GM19035 (cell line): ENCODE measurements at regions not wholly inside any gene's neighbourhood (a gene's known extent, or its start where the extent isn't known, plus 50 kb on each side); places are given as distances from the start of the nearest gene placed in this dataset.
"Not testable (repeated sequence)": the region's sequence is repeated elsewhere in the genome, so short reads cannot be mapped to it uniquely, and the experiment has no call there.

ENCODE experiments used
- ATAC-seq: cut with Tn5 transposase; IDR thresholded peaks from one replicate; pipeline ENCODE4 v1.9.1; 2021; ENCODE audit not compliant: unreplicated experiment

DNA sequence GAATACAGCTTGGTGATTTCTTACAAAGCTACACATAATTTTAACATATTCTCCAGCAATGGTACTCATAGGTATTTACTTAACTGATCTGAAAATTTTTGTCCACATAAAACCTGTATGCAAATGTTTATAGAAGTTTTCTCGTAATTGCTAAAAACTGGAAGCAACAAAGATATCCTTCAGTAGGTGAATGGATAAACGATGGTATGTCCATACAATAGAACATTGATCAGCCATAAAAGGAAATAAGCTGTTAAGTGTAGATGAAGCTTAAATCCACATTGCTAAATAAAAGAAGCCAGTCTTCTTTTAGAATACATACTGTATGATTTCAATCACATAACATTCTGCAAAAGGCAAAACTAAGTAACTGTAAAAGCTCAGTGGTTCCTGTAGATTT lies 224.8 kb upstream of the DPYD start:
- no peak for ATAC-seq

DNA sequence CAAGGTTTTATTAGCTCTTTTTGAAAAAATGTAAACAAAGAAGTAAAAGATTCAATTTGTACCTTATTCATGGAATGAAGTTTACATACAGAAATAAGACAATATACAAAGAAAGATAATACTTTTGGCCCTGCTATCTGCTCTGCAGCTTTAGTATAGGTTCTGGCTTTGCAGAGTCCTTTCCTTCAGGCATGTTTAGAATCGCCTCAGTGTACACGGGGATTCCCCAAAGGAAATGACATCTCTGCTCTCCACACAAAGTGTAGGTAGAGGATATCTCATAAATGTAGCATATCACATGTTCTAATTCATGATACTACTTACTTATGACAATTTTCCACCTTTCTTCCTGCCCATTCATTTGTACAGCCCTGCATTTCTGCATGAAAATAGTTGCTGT lies 222.6 kb upstream of the DPYD start:
- ATAC-seq = no peak

DNA sequence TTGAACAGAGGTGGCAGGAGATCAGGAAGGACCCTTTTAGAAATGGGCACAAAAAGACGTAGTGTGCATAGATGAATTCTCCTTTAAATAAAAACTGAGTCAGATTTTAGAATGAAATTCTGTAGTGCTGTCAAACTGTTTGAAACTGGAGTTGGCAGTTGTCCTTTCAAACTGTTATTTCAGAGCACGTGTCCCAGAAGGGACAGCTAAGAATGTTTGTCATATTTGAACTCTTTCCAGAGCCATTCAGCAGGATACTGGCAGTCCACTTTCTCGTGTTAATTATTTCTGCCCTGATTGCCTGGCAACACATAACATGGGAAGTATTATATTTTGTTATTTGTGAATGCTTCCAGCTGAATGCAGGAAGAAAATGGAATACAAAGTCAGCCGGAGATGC lies 212.3 kb upstream of the DPYD start:
- no peak for ATAC-seq

DNA sequence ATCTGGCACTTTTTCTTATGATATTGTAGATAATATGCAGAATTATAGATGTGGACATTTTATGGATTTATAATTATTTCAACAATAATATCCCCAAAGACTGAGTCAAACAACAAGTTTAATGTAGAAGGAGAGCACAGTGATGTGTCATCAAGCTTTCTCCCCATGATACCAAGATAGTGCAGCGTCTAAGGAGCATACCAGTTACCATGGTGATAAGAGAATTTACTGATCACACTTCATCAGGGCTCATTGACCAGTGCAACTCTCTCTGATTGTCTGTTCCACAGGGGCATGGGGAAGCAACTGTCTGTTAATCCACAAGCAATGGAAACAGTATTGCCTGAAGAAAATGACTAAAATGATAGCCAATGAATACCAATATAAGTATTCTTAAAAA lies 209.6 kb upstream of the DPYD start:
- ATAC-seq = no peak

- ATAC-seq = no peak
Measured at GRCh38 chr1:98129491-98129890, 208.7 kb upstream of the DPYD start.

- ATAC-seq = no peak
Measured at GRCh38 chr1:98126740-98127139, 205.9 kb upstream of the DPYD start.

DNA sequence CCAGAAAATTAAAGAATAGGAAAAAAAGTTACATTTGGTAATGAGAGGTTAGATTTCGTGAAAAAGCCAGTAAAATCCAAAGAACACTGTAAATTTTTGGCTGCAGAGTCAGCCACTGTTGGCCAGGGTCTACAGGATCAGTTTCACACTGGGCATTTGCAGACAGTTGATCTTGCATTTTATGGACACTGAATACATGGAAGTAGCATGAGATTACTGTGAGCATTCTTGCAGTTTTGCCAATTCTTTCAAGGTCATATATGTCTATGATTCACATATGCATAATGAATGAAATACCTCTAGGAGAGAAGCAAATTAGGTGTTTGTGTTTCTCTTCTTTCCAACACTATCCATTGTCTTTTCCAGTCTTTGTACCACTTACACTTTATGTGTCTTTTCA lies 200.8 kb upstream of the DPYD start:
- ATAC-seq = no peak

- no peak for ATAC-seq
Measured at GRCh38 chr1:98119796-98120195, 199.0 kb upstream of the DPYD start.

DNA sequence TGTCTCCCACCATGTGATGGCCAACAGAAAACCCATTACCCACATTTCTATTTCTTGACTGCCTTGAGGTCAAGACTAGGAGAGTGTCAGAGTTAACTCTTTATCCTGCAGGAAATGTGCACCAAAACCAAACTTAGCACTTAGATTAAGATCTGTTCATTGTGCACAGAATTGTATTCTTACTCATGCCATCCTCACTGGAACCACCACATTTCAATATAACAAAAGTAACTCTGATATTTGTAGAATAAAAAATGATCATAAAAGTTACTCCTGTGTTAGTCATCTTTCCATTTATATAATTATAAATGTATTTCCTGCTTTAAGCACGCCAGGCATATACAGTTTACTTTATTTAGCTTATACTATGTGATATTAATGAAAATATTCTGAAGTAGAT lies 193.0 kb upstream of the DPYD start:
- no peak for ATAC-seq

DNA sequence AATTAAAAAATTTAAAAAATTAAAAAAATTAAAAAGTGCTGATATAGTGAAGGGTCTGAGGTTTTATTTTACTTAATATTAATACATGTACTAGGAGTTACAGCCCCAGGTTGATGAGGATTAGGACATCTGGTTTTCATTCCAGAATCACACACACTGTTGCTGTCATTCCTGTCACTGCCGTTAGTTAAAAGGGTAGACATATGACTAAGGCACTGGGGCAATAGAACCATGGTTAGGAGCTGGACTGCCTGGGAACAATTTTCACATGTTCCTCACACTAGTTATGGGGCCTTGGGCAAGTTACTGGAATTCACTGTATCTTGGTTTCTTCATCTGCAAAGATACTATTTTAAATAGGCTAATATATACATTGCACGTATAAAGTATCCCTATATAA lies 191.8 kb upstream of the DPYD start:
- no peak for ATAC-seq

GRCh38 chr1:98110674-98111073 lies 189.8 kb upstream of the DPYD start:
- ATAC-seq = no peak

- ATAC-seq = not testable (repeated sequence)
Measured at GRCh38 chr1:98108378-98108777, 187.5 kb upstream of the DPYD start.

- ATAC-seq = no peak
Measured at GRCh38 chr1:98107256-98107655, 186.4 kb upstream of the DPYD start.

GRCh38 chr1:98104289-98104688 lies 183.5 kb upstream of the DPYD start:
- ATAC-seq = no peak

- ATAC-seq = no peak
Measured at GRCh38 chr1:98103617-98104285, 182.9 kb upstream of the DPYD start.

GRCh38 chr1:98102345-98103030 lies 181.7 kb upstream of the DPYD start:
- ATAC-seq = no peak

- no peak for ATAC-seq
Measured at GRCh38 chr1:98101364-98101763, 180.5 kb upstream of the DPYD start.

- no peak for ATAC-seq
Measured at GRCh38 chr1:98099501-98099900, 178.7 kb upstream of the DPYD start.

DNA sequence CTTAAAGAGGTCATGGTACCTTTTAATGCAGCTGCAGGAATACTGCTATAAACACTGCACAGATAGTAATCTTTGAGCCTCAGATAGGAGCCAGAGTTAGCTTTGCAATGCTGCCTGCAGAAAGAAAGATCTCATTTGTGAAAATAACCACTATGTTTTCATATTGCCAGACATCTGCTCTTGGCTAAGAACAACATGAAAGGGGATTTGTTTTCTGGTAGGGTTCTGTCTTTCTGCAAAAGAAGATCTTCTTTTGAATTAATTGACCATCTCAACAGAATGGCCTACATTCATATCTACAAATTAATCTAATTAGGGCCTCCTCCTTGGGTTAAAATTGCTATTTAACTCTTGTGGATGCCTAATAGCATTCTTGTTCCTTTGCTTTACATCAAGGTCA lies 177.6 kb upstream of the DPYD start:
- no peak for ATAC-seq

- no peak for ATAC-seq
Measured at GRCh38 chr1:98090351-98090750, 169.5 kb upstream of the DPYD start.

- no peak for ATAC-seq
Measured at GRCh38 chr1:98088381-98088780, 167.5 kb upstream of the DPYD start.

- ATAC-seq = no peak
Measured at GRCh38 chr1:98086796-98087441, 166.1 kb upstream of the DPYD start.
